Vagina (tissue), 2 donors: ENCODE measurements at regions not wholly inside any gene's neighbourhood (a gene's known extent, or its start where the extent isn't known, plus 50 kb on each side); places are given as distances from the start of the nearest gene placed in this dataset.

ENCODE experiments used
- POLR2A ChIP-seq, 2 donors: fragments of 450-650 bp; IDR thresholded peaks; one replicate each; pipeline ENCODE4 v1.6.1; 2017; ENCODE audit warnings: antibody characterized with exemption in 2 of 2, mild to moderate bottlenecking in 2 of 2, moderate library complexity in 2 of 2
- TF ChIP-seq, protein P1 (sequence below), 3 experiments: fragments of 450-650 bp in 2 of 3; fragments of 200-600 bp in 1 of 3; sonication (generic) in 1 of 3; IDR thresholded peaks; one replicate each; pipeline ENCODE4 v1.5.1; 2017 to 2019; ENCODE audit warnings: antibody characterized with exemption in 3 of 3, mild to moderate bottlenecking in 2 of 3, moderate library complexity in 2 of 3

- TF ChIP-seq POLR2A (IDR thresholded peaks at IDR 0.05), result no peak
- TF ChIP-seq, protein P1, sequence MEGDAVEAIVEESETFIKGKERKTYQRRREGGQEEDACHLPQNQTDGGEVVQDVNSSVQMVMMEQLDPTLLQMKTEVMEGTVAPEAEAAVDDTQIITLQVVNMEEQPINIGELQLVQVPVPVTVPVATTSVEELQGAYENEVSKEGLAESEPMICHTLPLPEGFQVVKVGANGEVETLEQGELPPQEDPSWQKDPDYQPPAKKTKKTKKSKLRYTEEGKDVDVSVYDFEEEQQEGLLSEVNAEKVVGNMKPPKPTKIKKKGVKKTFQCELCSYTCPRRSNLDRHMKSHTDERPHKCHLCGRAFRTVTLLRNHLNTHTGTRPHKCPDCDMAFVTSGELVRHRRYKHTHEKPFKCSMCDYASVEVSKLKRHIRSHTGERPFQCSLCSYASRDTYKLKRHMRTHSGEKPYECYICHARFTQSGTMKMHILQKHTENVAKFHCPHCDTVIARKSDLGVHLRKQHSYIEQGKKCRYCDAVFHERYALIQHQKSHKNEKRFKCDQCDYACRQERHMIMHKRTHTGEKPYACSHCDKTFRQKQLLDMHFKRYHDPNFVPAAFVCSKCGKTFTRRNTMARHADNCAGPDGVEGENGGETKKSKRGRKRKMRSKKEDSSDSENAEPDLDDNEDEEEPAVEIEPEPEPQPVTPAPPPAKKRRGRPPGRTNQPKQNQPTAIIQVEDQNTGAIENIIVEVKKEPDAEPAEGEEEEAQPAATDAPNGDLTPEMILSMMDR (IDR thresholded peaks at IDR 0.05), result no peak
Observed at GRCh38 chr5:152736906-152737305, 331.8 kb upstream of the NMUR2 start.
